GM12864 (cell line): ENCODE measurements at regions not wholly inside any gene's neighbourhood (a gene's known extent, or its start where the extent isn't known, plus 50 kb on each side); places are given as distances from the start of the nearest gene placed in this dataset.

Experiments
- DNase-seq: peaks from one replicate; pipeline ENCODE4 v3.0.0-alpha.2; 2011; ENCODE audit warnings: low read depth
- H3K4me3 ChIP-seq: 2 replicates; pipeline ENCODE4 v1.5.1; 2011; ENCODE audit warnings: mild to moderate bottlenecking, low read depth, low read length, control low read depth
- CTCF ChIP-seq: IDR thresholded peaks from 2 replicates; pipeline ENCODE4 v1.5.1; 2011; ENCODE audit warnings: low read depth, mild to moderate bottlenecking, moderate library complexity, low read length, control low read depth, inconsistent platforms; ENCODE audit errors: missing control alignments

GRCh38 chr6:104400844-104401243 is 458.9 kb downstream of the HACE1 start:
- TF ChIP-seq CTCF = no peak
- H3K4me3 ChIP-seq = no peak overlapping the region
- DNase-seq = no peak

GRCh38 chr6:104396077-104396476 is 463.6 kb downstream of the HACE1 start:
- no peak for TF ChIP-seq CTCF
- H3K4me3 ChIP-seq = no peak overlapping the region
- no peak for DNase-seq

GRCh38 chr6:104381907-104382306 is 477.8 kb downstream of the HACE1 start:
- no peak for TF ChIP-seq CTCF
- no peak for DNase-seq
- no peak overlapping the region for H3K4me3 ChIP-seq

GRCh38 chr6:104365451-104366234 is 494.1 kb downstream of the HACE1 start:
- H3K4me3 ChIP-seq = no peak overlapping the region
- TF ChIP-seq CTCF = no peak
- no peak for DNase-seq

- TF ChIP-seq CTCF = no peak
- H3K4me3 ChIP-seq = no peak overlapping the region
- DNase-seq = no peak
These were observed 501.8 kb downstream of the HACE1 start for GRCh38 chr6:104357928-104358327.

- no peak overlapping the region for H3K4me3 ChIP-seq
- TF ChIP-seq CTCF = no peak
- DNase-seq = no peak
These were observed 503.5 kb downstream of the HACE1 start for GRCh38 chr6:104356197-104356596.

GRCh38 chr6:104349191-104349590 is 510.5 kb downstream of the HACE1 start:
- no peak for DNase-seq
- TF ChIP-seq CTCF = no peak
- no peak overlapping the region for H3K4me3 ChIP-seq
